GM19372 (cell line): ENCODE measurements at regions not wholly inside any gene's neighbourhood (a gene's known extent, or its start where the extent isn't known, plus 50 kb on each side); places are given as distances from the start of the nearest gene placed in this dataset.
"Not testable (repeated sequence)": the region's sequence is repeated elsewhere in the genome, so short reads cannot be mapped to it uniquely, and the experiment has no call there.

Source experiments
- ATAC-seq: cut with Tn5 transposase; IDR thresholded peaks from one replicate; pipeline ENCODE4 v1.9.1; 2021; ENCODE audit warnings: mild to moderate bottlenecking, low read depth, moderate library complexity; ENCODE audit not compliant: unreplicated experiment

DNA sequence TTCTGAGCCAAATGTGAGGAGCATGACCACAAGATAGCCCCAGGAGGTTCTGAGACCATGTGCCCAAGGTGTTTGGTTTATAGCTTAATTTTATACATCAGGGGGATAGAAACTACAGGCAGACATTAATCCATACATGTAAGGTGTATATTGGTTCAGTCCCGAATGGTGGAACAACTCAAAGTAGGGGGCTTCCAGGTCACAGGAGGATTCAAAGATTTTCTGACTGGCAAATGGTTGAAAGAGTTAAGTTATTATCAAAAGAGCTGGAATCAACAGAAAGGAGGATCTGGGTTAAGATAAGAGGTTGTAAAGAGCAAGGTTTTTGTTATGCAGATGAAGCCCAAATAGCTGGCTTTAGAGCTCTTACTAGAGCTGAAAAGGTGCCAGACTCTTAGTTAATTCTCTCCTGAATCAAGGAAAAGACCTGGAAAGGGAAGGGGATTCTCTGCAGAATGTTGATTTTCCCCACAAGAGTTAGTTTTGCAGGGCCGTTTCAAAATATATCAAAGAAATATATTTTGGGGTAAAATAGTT lies 640.0 kb downstream of the IPMK start:
- no peak for ATAC-seq

DNA sequence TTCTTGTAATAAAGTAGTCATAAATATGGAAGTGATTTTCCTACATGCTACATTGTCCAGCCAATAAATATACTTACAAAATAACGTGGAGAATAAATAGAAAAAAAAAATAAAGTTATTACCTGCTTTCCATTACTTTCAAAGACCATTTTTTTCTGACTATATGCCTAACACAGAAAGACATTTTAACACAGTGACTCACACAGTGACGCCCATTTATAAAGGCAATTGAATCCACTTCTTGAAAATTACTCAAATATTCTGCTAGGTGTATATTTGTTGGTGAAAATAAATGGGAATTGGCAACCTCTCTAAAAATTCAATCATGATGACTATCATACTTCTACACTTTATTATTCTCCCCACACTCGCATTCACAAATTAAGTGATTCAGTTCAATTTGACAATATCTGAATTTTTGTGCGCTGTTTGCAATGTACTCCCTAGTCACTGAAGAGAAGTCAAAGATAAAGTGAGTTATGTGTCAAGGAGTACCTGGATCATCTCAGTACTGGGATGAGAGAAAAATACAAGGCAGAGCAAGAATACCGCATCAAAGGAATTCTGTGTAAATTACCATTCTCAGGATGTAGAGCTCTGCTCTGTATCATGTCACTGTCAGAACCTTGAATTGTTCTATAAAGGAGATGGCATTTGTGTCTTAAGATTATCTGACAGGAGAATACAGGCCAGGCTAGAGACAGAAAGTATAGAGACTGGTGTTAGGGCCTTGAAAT lies 642.7 kb downstream of the IPMK start:
- no peak for ATAC-seq

DNA sequence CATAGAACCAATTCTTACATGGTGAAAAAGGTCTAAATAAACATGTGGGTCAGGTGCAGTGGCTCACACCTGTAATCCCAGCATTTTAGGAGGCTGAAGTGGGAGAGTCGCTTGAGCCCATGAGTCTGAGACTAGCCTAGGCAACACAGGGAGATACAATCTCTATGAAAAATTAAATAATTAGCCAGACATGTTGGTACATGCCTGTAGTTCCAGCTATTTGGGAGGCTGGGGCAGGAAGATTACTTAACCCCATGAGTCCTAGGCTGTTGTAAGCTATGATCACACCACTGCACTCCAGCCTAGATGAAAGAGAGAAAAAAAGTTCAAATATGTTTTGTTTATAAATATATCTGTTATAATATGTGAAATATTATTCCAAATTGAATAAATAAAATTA lies 643.6 kb downstream of the IPMK start:
- no peak for ATAC-seq

DNA sequence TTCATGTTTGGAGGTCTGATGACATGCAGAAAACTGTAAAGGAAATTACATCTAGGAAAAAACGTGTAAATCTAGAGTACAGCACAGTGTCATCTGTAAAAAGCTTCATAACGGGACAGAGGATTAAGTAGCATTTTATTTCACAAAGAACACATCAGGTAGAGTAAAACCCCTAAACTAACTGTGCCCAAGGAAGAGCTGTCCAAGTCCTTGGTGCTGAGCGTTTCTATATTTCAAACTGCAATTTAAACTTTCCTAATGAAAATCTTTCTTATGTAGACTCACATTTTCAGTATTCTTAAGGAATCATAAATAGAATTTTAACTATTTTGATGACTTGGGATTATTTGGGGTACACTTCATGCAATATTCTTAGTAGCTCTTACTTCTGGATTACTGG lies 646.2 kb downstream of the IPMK start:
- ATAC-seq = no peak

DNA sequence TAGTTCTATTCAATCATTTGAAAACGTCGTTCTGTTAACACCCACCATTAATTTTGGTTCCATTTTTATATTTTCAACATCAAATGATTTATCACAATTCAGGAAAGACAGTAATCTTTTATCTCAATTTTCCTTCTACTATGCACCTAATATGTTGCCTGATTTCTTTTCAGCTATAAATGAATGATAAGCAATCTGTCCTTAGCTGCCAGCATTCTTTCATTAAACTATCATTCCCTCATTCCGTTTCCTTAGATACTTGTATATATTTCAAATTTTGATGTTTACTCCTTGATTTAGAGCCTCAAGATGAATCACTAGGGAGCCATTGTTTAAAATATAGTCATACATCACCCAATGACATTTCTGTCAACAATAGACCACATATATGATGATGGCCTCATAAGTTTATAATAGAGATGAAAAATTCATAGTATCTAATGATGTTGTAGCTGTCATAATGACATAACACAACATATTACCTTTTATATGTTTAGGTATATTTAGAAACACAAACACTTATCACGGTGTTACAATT lies 661.7 kb downstream of the IPMK start:
- ATAC-seq = no peak

DNA sequence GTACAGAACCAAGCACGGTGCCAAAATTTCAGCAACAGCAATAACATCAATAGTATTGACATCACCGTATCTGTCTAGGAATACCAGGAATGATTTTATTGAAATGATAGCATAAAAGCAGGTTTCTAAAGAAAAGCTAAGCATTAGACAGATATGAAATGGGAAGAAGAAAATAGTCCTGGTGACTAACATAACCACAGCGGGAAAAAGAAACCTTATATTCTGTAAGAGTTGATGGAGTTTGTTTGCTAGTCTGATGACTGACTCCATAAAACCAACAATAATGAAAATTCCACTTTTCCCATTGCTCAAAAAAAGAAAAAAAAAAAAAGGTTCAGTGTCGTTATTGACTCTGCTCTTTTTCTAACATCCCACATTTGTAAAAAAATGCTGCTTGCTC lies 668.3 kb downstream of the IPMK start:
- no peak for ATAC-seq

DNA sequence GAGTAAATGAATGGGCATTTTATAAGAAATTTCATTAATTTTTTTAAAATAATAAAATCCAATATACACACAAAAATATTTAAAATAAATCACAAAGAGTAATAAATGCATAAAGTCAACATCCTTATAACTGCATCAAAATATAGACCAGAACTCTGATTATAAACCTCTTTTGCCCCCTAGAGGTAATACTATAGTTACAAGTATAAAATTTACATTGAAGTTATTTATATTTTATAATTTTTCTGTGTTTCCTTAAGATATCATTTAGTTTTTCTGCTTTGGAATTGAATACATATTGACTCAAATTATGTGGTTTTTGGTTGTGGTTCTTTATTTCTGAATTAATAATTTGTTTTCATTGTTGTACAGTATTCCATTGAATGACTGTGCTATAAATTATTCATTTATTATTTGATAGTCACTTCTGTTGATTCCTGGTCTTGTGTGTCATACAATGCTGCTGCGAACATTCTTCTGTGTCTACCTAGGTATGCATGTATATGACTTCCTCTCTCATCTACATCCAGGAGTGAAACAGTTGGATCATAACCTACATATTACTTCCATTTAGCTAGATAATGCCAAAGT lies 673.6 kb downstream of the IPMK start:
- no peak for ATAC-seq

DNA sequence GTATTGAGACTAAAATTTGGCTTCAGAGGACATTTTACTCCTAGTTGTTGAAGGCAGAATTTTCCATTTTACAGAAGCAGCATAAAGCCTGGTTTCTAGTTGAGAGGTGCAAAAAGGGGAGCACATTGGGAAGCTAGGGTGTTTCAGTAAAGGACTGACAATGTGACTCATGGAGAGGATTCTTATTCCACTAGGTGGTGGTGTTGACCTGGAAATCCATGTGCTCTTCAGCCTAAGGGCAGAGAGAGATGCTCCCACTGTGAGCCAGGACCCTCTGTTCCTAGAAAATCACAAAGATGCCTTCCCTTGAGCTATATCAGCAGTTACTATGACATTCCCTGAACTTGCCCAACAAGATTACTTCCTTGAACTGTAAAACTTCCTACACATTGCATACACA lies 687.8 kb downstream of the IPMK start:
- no peak for ATAC-seq

DNA sequence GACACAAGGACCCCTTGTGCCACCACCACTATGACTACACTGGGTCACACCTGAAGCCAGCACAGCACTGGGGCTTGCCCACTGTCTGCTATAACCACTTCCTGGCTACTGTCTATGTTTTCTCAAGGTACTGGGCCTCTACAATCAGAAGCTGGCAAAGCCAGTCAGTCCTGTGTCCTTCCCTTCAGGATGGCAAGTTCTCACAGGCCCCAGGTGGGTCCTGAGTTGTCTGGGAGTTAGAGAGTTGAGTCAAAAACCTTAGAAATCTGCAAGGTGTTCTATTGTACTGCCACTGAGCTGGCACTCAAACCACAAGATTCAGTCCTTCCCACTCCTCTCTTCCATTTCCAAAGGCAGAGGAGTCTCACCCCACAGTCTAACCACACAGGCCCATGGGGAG lies 705.5 kb downstream of the IPMK start:
- no peak for ATAC-seq

DNA sequence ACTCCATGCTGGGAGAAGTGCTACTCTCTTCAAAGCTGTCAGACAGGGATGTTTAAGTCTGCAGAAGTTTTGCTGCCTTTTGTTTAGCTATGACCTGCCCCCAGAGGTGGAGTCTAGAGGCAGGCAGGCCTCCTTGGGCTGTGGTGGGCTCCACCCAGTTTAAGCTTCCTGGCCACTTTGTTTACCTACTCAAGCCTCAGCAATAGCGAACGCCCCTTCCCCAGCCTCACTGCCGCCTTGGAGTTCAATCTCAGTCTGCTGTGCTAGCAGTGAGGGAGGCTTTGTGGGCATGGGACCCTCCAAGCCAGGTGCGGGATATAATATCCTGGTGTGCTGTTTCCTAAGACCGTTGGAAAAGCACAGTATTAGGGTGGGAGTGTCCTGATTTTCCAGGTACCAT lies 715.9 kb downstream of the IPMK start:
- not testable (repeated sequence) for ATAC-seq

DNA sequence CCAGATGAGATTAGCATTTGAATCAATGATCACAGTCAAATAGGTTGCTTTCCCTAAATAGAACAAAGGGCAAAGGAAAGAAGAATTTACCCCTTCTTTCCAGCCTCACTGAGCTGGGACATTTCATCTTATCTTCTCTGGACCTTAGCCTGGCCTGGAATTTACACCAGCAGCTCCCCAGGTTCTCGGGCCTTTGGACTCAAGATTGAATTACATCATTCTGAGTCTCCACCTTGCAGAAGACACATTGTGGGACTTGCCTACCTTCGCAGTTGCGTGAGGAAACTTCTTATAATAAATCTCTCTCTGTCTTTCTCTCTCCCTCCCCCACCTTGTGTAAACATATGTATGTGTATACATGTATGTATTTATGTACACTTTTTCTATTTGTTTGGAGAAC lies 732.4 kb downstream of the IPMK start:
- no peak for ATAC-seq

DNA sequence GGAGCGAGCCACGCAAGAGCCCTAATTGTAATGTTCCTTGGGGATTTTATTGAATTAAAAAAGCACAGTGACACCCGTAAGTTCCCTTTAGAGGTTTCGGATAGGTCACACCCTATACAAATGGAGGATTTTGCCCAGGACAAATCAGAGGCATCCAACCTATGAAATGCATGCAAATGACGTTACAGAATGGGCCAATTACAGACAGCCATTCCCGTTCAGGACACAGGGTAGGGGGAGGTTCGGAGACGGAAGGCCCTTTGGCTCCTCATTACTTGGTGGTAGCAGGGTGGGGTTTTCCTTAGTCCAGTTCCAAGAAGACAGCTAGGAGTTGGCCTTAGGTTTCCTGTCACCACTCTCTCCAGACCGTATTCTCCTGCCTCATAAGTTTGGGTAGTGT lies 754.1 kb downstream of the IPMK start:
- no peak for ATAC-seq

DNA sequence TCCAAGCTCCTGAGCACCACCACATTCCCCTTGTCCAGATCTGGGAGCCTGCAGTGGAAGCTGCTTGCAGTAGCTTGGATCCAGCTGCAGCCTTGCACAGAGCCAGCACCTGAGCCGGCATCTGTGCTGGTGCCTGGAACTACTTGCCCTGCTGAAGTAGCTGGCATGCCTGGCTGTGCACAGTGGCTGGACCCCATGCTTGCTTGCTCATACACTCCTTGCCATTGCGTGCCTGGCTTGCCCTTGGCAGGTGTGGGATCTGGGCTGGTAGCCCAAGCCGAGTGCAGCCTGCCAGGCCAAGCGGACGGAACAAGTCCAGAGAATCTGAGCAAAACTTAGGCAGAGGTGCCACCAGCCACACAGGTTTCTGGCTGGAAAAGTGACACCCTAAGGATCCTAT lies 759.9 kb downstream of the IPMK start:
- no peak for ATAC-seq

DNA sequence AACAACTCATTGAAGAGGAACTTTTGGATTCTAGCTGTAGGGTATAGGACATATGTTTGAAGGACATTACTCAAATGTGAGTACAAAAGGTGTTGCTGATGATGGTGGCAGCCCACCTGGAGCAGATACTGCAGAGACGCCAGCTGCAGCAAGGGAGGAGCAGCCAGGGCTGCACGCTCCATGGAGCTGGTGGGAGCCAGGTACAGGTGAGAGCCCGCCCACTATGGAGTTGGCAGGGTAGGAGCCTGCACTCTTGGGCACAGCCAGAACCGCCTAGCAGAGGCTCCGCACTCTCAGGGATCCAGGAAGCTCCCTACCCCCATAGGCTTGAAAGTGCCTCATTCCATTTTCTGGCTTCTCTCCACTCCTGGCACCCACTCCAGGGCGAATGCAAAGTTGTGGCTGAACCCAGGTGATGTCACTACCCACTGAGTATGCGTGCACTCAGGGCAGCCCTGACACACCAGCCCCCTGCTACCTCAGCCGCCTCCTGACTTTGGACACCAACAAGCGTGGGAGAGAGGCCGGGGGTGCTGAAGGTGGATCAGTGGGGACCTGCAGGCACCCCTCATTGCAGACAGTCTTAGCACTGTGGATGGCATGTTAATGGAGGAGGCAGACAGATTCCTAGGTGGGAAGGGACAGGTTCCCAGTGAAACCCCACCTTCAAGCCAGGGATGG lies 761.1 kb downstream of the IPMK start:
- ATAC-seq = no peak

DNA sequence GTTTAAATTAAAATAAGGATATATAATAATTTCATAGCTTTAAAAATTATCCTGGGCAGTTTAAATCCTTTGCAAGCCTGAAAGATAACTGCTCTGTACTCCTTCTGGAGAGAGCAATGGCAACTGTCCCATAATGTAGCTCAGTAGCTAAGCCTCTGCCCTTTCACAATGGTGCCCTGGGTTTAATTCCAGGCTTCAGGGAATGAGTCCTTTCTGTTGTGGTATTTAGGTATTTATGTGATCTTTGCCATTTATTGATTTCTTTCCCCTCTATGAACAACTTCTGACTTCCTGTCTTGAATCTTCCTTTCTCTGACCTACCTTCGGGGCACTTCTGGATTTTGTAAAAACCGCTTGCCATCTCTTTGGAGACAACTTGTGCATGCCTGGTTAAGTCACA lies 773.2 kb downstream of the IPMK start:
- ATAC-seq = no peak

DNA sequence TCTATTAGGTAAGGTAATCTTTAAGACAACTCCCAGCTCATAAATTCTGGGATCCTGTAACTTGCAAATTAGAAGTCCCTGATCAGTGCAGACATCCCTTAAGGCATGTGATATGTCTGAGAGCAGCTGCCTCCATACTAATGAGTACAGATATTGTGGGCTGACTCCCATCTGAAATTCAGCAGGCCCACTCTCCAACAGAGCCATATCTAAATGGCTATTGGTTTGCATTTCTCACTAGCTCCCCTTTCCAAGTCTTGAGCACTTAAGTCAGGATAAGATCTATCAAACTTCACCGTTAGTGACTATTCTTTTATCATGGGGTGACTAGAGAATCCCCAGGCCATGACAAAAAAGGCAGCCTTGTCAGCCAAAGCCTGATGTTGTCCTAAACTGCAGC lies 785.4 kb downstream of the IPMK start:
- ATAC-seq = no peak

DNA sequence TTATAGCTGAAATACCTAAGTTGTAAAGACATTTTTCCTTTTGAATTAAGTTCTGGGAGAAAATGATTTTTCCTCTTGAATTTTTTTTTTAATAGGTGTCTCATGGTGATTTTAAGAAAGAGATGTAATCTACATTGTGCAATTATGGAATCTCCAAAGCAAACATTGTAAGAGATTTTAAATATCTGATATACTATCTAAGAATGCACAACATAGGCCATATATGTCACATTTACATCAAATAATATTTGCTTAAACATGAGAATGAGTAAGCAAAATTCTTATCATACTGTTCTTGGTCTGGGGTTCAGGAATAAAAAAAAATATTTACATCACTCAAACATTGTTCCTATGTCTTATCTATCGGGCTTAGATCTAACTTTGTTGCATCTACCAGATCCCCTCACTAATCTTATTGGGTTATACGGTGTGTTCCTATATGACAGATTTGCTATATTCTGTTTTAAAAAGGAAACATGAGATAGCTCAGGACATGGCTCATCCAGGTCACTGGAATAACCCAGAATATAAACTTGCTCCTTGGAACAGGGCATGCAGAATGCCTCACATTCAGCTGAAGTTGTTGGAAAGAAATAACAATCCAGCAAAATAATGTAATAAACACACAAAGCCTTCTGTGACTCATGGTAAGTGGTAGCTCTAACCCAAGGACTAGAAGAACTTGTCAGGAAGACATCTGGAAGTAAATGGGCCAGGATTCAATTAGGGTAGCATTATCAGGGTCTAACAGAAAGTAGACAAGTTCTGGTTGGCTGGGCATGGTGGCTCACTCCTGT lies 794.7 kb downstream of the IPMK start:
- ATAC-seq = no peak

DNA sequence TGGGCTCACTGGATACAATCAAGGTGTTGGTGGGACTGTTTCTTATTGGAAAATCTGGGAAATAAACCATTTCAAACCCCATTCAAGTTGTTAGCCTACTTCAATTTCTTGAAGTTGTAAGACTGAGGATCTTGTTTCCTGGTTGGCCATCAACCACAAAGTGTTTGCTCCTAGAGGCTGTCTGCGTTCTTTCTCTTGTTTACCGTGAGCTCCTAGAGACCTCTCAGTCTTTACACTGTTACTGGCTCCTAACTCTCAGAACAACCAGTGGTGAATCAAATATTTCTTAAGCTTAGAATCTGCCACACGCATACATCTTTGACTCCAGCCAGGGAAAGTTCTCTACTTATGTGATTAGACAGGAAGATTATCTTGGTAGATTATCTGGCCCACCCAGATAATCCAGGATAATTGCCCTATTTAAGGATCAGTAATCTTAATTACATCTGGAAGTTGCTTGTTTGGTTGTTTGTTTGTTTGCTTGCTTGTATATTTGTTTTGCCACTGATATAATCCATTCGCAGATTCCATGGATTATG lies 798.7 kb downstream of the IPMK start:
- ATAC-seq = no peak

DNA sequence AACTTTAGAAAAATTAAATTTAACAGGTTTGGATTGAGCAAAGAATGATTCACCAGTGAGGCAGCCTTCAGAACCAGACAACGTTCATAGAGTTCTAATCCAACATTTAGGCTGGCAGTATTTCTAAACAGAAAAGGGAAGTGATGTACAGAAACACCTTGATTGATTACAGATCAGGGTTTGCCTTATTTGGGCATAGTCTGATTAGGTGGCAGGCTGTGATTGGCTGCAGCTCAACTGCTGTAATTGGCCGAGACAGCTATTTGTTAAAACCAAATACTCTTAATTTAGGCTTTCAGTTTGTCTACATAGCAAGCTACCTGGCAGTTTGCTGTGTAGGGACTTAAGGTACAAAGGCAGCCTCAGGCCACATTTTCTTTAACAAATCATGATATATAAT lies 802.5 kb downstream of the IPMK start:
- no peak for ATAC-seq

DNA sequence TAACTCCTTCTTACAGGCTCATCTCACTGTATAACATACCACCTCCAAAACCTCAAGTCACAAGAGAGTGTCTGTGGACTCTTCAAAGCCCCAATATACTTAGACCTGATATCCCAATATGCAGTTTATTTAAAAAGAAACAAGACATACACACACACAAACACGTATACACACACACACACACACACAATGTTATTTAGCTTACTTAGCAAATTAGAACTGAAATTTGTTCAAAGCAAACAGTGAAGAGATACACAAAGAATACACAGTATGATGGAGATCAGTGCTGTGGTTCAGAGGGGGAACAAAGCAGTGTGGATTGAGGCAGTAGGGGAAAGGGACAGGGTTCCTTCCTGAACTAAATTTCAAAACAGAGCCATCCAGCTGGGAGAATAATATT lies 807.2 kb downstream of the IPMK start:
- ATAC-seq = no peak
